PC-9 (cell line): ENCODE measurements at regions not wholly inside any gene's neighbourhood (a gene's known extent, or its start where the extent isn't known, plus 50 kb on each side); places are given as distances from the start of the nearest gene placed in this dataset.

ENCODE experiments used
- CTCF ChIP-seq: fragments of 200-600 bp; sonication (generic); conservative IDR thresholded peaks from 2 replicates; pipeline ENCODE4 v1.6.1; 2017; ENCODE audit warnings: mixed run types, antibody characterized with exemption, mild to moderate bottlenecking, moderate library complexity
- EZH2 ChIP-seq: fragments of 200-600 bp; sonication (generic); IDR thresholded peaks from 2 replicates; pipeline ENCODE4 v1.8.0; 2017; ENCODE audit warnings: antibody characterized with exemption, low read depth

DNA sequence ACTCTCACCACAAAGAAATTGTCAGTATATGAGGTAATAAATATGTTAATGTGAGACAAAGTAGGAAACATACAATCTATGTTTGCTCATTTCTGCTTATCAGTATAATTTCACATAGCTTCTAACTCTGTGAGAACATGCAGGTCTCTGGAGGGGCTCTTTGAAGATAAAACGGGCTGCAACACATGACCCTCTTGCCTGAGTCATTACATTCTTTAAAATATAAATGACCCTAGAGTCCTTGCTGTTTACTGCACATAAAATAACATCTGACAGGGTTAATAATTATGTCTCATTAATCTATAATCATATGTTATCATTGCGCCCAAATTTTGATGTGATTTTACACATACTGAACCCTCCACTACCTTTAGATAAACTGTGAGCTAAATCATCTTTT lies 681.5 kb downstream of the ARAP2 start:
- no peak for TF ChIP-seq CTCF
- TF ChIP-seq EZH2, result no peak
